Stimulated activated naive CD8-positive, alpha-beta T cell treated with anti-CD3 and anti-CD28 coated beads, Interleukin-15, Interleukin-2, amounts not matched to agents 100 U/mL and 50 U/mL, for 24 hours (primary cell): ENCODE measurements at regions not wholly inside any gene's neighbourhood (a gene's known extent, or its start where the extent isn't known, plus 50 kb on each side); places are given as distances from the start of the nearest gene placed in this dataset.
"Not testable (repeated sequence)": the region's sequence is repeated elsewhere in the genome, so short reads cannot be mapped to it uniquely, and the experiment has no call there.

ENCODE experiments used
- ATAC-seq: fragments of 150-1000 bp; cut with Tn5 transposase; one replicate; pipeline ENCODE4 v1.10.0; 2021
- DNase-seq: peaks from one replicate; pipeline ENCODE4 v3.0.0; 2021

DNA sequence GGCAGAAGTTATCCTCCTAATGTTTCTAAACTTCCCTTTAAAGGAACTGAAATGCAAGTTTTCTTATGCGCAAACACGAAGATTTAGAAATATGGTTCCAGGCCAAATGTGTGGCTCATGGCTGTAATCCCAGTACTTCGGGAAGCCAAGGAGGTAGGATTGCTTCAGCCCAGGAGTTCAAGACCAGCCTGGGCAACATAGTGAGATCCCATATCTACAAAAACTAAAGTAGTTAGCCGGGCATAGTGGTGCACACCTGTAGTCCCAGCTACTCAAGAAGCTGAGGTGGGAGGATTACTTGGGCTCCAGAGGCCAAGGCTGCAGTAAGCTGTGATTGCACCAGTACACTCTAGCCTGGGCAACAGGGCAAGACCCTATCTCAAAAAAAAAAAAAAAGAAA, 95.8 kb upstream of the SCAF8 start:
- DNase-seq (no peak), ATAC-seq (no peak)

DNA sequence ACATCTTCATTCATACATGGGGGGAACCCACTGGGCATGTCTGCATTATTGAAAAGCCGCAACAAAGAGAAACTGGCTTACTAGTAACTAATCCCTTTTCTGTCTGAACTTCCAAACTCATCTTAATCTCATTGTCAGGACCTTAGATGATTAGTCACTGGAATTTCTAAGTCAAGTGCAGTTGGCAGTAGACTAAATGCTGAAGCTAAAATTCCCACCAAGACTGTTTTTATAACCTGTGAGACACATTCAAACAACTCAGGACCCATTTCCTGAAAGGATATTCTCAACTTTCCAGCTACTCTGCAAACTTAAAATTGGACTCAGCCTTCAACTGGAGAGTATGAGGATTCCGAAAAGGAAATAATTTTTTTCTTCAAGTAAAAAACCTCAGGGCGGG, 94.8 kb upstream of the SCAF8 start:
- no peak for DNase-seq

DNA sequence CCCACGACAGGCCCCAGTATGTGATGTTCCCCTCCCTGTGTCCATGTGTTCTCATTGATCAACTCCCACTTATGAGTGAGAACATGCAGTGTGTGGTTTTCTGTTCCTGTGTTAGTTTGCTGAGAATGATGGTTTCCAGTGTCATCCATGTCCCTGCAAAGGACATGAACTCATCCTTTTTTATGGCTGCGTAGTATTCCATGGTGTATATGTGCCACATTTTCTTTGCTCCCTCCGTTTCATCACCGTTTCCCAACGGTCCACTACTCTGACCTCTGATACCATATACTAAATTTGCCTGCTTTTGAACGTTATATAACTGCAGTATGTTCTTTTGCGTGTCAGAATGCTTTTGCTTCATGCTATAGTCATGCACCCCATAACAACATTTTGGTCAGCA, 94.0 kb upstream of the SCAF8 start:
- not testable (repeated sequence) for DNase-seq

More for the DNA sequence above, 94.8 kb upstream of the SCAF8 start:
- no peak for ATAC-seq

DNA sequence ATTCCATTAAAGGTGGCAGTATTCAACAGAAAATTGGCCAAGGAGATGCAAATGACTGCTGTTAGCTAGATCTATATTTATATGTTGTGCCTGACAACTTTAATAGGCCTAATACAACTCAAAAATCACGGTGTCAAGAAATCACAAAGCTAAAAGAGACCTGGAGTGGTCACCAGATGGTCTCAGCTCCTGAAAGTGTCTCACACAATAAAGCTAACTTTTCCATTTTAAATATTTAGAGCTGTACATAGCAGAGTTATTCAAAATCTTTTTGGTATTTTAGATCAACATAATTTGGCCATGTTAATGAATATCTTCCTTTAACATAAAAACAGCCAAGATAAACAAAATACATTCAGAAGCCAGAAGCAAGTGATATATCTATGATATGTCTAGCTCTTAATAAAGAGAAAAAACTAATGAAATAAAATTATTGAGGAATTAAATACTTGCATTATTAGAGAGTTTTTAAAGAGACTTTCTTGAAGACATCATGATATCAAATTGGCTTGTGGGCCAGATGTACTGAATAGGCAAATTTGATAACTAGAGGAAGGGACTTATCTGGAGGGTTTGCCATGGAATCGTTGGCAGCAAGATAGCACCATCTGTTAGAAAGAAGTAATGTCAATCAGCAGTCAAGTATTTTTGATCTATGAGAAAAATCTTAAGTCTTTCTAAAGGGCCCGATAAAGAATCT, 84.9 kb upstream of the SCAF8 start:
- ATAC-seq, result no peak

More for the DNA sequence above, 94.0 kb upstream of the SCAF8 start:
- not testable (repeated sequence) for ATAC-seq

DNA sequence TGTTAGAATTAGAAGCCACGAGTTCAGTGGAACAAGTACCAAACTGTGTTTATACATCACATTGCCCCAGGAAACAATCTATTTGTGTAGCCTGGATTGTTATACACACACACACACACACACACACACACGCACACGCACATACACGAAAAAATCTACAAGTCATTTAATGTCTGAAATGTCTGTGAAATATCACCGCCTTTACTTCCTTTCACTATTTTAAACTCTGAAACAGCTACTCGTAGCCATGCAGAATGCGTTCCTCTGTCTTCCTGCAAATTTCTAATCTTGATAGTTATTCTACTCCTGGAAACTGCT, 84.4 kb upstream of the SCAF8 start:
- DNase-seq (no peak), ATAC-seq (no peak)

More for the DNA sequence above, 84.9 kb upstream of the SCAF8 start:
- no peak for DNase-seq

DNA sequence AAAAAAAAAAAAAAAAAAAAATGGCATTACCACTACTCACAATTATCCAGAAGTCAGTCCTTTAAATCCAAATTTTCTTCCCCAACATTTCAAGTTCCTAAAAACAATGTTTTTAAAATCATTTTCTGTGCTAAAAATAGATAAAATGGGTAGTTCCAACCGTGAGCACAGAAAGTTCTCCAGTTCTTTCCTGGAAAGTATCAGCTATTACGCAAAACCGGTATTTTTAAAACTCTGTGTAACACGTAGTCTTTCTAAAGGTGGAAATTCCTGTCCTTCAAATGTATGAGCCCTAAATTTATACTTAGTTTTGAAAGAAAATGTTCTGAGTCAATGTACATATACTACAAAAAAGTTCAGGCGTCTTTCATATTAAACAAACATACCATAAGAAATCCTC, 83.5 kb upstream of the SCAF8 start:
- DNase-seq (no peak), ATAC-seq (no peak)

DNA sequence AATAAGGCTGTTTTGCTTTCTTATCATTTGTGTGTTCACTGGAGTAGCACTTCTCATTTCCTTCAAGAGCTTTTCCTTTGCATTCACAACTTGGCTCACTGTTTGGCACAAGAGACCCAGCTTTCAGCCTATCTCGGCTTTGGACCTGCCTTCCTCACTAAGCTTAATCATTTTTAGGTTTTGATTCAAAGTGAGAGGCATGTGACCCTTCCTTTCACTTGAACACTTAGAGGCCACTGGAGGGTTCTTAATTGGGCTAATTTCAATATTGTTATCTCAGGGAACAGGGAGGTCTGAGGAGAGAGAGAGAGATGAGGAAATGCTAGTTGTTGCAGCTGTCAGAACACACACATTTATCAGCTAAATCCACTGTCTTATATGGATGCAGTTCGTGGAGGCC, 82.9 kb upstream of the SCAF8 start:
- DNase-seq (no peak), ATAC-seq (no peak)

DNA sequence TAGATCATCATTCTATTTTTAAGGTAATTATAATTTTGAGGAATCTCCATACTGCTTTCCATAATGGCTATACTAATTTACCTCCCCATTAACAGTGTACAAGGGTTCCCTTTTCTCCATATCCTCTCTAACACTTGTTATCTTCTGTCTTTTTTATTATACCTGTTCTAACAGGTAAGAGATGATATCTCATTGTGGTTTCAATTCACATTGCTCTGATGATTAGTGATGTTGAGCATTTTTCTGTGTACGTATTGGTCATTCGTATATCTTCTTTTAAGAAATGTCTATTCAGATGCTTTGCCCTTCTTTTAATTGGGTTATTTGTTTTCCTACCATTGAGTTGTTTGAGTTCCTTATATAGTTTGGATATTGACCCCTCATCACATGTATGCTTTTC, 81.6 kb upstream of the SCAF8 start:
- DNase-seq (no peak), ATAC-seq (no peak)

DNA sequence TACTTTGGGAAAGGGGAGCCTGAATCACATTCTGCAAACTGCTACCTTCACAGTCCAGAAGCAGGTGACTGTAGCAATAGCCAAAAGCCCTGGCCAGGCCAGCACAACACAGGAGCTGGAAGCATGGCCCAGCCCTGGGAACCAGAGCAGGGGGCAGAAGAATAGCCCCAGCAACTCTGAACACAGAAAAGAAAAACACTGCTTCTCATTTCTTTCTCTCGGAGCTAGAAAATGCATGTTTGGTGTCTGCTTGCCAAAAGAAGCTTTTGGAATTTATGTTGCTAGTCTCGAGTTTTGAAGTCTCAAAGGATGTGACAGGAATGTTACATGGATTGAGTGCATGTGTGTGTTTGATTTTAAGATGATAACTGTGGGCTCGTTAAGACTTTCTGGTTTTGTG, 79.8 kb upstream of the SCAF8 start:
- no peak for DNase-seq
- no peak for ATAC-seq

DNA sequence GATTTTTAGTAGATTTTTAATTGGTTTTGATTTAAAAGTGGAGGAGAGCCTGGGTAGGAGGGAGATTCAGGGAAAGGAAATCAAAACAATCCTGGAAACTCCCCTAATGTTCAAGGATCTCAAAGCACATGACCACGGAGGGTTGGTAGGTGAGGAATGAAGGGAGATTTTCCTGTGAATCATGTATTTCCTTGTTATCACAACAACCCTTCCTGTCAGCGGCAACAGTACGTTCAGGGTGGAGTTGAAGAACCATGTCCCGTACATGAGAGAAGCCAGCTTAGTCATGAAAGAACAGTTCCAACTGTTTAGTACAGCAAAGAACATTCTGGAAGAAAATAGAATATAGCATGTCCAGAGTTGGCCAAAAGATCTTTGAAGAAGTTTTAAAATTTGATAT, 79.4 kb upstream of the SCAF8 start:
- no peak for ATAC-seq

DNA sequence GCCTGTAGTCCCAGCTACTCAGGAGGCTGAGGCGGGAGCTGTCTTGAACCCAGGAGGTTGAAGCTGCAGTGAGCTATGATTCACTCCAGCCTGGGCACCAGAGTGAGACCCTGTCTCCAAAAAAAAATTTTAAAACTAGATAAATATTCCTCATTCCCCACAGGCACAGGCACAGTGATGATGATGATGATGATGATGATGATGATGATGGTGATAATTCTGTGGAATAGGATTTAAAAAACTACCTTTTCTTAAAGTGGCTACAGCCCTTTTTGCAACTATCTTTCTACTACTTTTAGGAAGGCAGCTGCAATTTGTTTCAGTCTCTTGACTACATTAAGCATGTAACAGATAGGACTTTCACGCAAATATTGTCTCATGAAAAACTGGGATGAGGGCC, 76.6 kb upstream of the SCAF8 start:
- no peak for ATAC-seq

More for the DNA sequence above, 79.4 kb upstream of the SCAF8 start:
- no peak for DNase-seq

DNA sequence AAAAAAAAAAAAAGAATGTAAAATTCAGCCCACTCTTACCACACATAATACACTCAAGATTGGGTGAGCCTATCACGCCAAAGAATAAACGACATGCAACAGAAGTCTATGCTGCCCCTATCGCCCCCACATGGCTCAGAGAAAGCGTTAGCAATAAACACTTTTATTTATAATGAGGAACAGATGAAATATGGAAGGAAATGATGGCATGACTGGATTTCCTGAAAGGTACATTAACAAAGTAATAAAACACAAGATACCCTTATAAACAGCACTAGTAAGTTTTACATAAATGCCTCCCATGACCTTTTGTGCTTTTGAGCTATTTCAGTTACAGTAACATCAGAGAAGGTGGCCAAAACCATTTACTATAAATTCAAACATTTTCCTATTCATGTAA, 71.4 kb upstream of the SCAF8 start:
- DNase-seq (no peak), ATAC-seq (no peak)

More for the DNA sequence above, 76.6 kb upstream of the SCAF8 start:
- no peak for DNase-seq

DNA sequence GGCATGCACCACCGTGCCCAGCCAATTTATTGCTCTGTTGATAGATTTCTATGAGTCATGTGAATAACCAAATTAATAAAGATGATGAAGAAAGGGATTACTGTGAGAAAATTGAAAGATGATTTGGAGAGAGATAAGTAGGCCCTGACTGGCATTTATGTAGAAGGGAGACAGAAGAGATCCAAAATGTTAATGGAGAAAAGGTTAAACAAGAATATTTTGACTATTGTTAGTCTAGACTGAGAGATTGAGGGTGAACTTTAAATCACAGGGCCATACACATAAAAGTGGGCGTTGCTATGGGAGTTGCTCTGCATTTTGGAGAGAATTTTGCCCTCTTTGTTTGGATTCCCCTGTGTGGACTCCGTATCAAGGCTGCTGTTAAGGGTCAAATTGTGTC, 68.9 kb upstream of the SCAF8 start:
- ATAC-seq, result no peak
- no peak for DNase-seq

DNA sequence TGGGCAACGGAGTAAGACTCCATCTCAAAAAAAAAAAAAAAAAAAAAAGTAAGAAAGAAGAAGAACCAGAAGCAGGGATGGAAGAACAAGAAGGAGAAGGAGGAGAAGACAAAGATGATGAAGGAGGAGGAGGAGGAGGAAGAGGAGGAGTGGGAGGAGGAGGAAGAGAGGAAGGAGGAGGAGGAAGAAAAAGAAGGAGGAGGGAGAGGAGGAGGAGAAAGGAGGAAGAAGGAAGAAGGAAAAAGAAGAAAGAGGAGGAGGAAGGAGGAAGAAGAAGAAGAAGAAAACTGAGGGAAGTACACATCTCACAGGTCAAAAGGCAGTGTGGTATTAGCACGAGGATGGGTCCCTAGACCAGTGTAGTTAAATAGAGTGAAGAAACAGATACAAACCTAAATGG, 65.1 kb upstream of the SCAF8 start:
- ATAC-seq, result no peak
- DNase-seq, result no peak

DNA sequence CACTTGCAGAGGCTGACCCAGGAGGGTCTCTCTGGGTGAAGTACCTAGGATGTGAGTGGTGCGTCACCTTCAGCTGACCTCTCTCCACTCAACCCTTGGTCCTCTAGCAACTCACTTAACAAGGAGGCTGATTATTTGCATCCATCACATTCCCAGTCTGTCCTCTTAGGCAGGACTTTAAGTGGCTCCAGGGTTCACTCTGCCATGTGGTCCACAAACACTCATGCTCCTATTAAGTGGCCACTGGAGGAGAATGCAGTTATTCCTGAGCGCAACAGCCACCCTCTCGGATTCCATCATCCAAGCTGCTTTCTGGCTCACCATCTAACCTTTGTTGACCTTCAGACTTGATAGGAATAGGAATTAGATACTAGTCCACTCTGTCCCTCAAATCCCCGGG, 61.1 kb upstream of the SCAF8 start:
- ATAC-seq (no peak), DNase-seq (no peak)

DNA sequence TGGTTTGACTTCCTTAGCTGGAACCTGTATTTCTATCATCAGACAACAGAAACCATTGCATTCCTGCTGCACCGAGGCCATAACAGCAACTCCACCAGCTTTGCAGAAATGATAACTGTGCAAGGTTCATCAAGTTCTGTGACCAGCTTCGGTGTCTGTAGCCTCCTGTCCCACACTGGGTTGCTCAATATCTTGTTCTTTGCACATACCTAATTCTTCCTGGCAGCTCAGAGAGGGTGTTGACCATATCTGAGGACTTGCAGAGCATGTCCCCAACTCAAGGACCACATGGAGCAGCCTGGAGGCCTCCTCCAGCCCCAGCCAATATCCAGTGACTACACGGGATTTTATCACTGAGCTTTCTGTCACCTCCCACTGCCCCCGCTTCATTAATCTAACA, 59.3 kb upstream of the SCAF8 start:
- DNase-seq (no peak), ATAC-seq (no peak)

DNA sequence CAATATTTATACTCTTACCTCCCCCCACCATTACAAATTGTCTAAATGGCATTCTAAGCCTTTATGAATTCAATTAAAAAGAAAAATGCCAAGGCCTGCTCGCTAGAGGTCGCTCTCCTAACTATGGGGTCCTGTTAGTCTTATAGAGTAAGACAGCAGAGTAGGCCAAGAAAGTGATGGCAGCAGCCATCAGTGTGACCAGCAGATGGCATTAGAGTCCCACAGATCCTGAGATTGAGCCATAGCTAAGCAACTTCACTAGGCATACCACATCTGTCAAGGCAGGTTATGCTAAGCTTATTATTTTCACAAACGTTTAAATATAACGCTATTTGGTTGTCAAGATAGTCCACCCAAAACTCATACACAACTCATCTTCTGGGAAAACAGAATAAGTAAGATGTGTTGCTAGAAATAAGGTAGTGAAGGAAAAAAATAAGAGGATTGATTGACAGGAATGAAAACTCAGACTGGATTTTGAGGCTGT, 57.6 kb upstream of the SCAF8 start:
- peak; percentile 99 for ATAC-seq
- DNase-seq, result peak; percentile 86

DNA sequence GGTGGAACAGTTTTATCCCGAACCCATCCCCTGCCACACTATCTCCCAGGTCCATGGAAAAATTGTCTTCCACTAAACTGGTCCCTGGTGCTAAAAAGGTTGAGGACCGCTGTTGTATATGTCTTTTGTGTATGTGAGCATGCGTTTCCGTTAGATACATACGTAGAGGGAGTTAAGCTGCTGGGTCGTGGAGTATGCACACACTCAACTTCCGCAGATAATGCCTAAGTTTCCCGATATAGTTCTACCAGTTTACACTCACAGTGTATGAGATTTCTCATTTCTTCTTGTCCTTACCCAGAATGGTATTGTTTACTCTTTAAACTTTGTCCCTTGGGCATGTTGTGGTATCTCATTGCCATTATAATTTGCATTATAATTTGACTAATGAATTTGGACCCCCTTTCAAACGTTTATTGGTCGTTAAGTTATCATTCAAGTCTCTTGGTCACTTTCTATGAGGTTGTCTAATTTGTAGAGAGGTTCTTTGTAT, 50.5 kb upstream of the SCAF8 start:
- ATAC-seq (no peak), DNase-seq (no peak)
